ENCODE measurements at regions not wholly inside any gene's neighbourhood (a gene's known extent, or its start where the extent isn't known, plus 50 kb on each side); places are given as distances from the start of the nearest gene placed in this dataset.
A peak's percentile ranks its signal among the peaks of the same experiment; 100 is the strongest.

- DNase-seq (ENCODE audit: low read depth) = peak; percentile 85
- no peak overlapping the region for H3K4me3 ChIP-seq (replicated peaks; ENCODE audit: low read depth, low read length)
- TF ChIP-seq, protein P1, sequence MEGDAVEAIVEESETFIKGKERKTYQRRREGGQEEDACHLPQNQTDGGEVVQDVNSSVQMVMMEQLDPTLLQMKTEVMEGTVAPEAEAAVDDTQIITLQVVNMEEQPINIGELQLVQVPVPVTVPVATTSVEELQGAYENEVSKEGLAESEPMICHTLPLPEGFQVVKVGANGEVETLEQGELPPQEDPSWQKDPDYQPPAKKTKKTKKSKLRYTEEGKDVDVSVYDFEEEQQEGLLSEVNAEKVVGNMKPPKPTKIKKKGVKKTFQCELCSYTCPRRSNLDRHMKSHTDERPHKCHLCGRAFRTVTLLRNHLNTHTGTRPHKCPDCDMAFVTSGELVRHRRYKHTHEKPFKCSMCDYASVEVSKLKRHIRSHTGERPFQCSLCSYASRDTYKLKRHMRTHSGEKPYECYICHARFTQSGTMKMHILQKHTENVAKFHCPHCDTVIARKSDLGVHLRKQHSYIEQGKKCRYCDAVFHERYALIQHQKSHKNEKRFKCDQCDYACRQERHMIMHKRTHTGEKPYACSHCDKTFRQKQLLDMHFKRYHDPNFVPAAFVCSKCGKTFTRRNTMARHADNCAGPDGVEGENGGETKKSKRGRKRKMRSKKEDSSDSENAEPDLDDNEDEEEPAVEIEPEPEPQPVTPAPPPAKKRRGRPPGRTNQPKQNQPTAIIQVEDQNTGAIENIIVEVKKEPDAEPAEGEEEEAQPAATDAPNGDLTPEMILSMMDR (IDR thresholded peaks at IDR 0.05; ENCODE audit: low read length, missing control alignments) = no peak
Measured at GRCh38 chr20:11807054-11808048, 110.3 kb upstream of the BTBD3 start.

GRCh38 chr20:11808841-11809240 is 108.9 kb upstream of the BTBD3 start:
- TF ChIP-seq, protein P1 (IDR thresholded peaks at IDR 0.05; ENCODE audit: low read length, missing control alignments) = no peak

DNA sequence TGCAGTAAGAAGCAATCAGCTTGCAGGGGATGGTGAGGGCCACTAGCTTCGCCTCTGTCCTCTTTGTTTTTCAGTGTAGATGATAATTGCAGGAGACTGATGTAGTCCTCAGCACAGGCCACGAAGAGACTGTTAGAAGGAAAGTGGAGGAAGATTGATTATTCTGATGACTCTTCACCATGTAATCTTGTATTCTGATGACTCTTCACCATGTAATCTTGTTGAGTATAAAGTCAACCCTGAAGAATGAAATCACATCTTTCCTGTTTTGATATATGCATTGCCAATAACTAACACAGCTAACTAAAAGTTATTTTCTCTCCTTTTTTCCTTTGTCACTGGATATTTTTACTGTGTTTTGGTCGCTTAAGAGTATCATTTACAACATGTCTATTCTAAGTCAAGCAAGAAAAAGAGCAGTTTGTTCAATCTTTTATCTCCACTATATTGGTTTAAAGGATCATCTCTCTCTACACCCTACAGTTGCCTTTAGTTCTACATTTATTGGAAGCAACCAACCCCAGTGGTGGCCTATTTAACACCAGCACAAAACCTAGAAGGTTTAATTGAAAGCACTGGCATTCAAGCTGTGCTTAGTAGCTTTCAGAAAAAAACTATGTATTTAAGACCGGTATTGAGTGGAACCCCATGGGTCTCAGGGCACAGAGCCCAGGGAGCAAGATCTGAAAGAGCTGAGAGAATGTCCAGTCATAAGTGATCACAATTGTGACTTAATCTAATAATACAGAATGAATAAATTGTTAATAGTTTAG is 107.2 kb upstream of the BTBD3 start:
- TF ChIP-seq, protein P1 (IDR thresholded peaks at IDR 0.05; ENCODE audit: low read length, missing control alignments) = no peak
- DNase-seq (ENCODE audit: low read depth) = peak; percentile 28
- H3K4me3 ChIP-seq (replicated peaks; ENCODE audit: low read depth, low read length) = no peak overlapping the region

More at GRCh38 chr20:11808841-11809240, 108.9 kb upstream of the BTBD3 start:
- no peak overlapping the region for H3K4me3 ChIP-seq (replicated peaks; ENCODE audit: low read depth, low read length)
- DNase-seq (ENCODE audit: low read depth) = no peak

DNA sequence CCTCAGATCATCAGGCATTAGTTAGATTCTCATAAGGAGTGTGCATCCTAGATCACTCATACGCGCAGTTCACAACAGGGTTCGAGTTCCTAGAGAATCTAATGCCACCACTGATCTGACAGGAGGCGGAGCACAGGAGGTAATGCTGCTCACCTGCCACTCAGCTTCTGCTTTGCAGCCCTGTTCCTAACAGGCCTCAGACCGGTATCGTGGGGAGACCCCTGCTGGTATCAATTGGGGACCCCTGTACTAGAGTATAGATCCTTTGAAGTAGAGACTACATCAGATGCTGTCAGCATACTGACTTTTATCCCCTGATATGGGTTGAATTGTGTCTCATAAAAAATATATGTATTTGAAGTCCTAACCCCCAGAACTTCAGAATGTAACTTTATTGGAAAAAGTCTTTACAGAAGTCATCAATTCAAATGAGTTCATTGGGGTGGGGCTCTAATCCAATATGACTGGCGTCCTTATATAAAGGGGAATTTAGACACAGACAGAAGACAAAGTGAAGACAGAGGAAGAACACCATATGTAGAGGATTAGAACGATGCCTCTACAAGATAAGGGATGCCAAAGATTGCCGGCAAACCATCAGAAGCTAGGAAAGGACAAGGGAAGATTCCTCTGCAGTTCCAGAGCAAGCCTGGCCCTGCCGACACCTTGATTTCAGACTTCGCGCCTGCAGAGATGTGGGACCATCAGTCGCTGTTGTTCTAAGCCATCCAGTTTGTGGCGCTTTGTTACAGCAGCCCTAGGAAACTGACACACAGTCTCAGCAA is 104.4 kb upstream of the BTBD3 start:
- no peak overlapping the region for H3K4me3 ChIP-seq (replicated peaks; ENCODE audit: low read depth, low read length)
- TF ChIP-seq, protein P1 (IDR thresholded peaks at IDR 0.05; ENCODE audit: low read length, missing control alignments) = no peak
- no peak for DNase-seq (ENCODE audit: low read depth)

DNA sequence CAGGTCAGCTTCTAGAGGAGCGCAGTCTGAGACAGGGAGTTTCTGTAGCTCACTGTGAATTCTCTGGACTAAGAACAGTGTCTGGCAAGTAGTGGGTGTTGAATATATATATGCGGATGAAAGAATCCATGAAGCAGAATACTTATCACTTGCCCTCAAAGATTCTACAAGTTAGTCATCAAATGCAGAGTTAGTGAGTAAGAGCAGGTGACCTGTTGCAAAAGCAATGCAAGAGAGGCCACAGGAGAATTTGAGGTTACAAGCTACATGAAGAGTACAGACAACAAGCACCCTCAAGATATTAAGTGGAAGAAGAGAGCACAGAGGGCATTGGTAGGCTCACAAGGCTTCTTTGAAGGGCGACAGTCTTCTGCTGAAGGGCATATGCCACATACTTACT is 103.4 kb upstream of the BTBD3 start:
- H3K4me3 ChIP-seq (replicated peaks; ENCODE audit: low read depth, low read length) = no peak overlapping the region
- peak; percentile 18 for DNase-seq (ENCODE audit: low read depth)
- TF ChIP-seq, protein P1 (IDR thresholded peaks at IDR 0.05; ENCODE audit: low read length, missing control alignments) = no peak

GRCh38 chr20:11820838-11821237 is 96.9 kb upstream of the BTBD3 start:
- TF ChIP-seq, protein P1 (IDR thresholded peaks at IDR 0.05; ENCODE audit: low read length, missing control alignments) = no peak

More at GRCh38 chr20:11820838-11821237, 96.9 kb upstream of the BTBD3 start:
- DNase-seq (ENCODE audit: low read depth) = no peak
- no peak overlapping the region for H3K4me3 ChIP-seq (replicated peaks; ENCODE audit: low read depth, low read length)

All from fibroblast of pulmonary artery (primary cell).